GM12875 (cell line): ENCODE measurements at regions not wholly inside any gene's neighbourhood (a gene's known extent, or its start where the extent isn't known, plus 50 kb on each side); places are given as distances from the start of the nearest gene placed in this dataset.

Experiments
- H3K4me3 ChIP-seq: one replicate; pipeline ENCODE4 v1.5.1; 2011; ENCODE audit warnings: low read depth, low read length, control low read depth
- TF ChIP-seq, protein P1 (sequence below): IDR thresholded peaks from 2 replicates; pipeline ENCODE4 v1.5.1; 2011; ENCODE audit warnings: low read depth, mild to moderate bottlenecking, control low read depth, inconsistent platforms, low read length, moderate library complexity, borderline replicate concordance; ENCODE audit not compliant: insufficient read depth

DNA sequence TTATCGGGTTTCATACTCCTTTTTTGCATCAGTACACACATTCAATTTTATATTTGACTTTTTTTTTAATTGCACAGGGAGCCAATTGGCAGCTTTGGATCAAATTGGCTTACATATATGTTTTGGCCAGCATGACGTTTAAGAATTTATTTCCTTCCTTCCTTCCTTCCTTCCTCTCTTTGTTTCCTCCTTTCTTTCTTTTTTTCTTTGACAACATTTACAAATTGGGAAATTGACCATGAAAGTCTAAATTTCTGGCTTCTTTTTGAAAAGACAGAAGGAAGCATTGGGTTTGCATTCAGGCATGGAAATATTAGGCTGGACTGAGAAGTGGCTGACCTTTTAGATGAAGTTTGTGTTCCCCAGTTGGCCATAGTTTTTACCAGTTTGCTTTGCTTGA is 103.4 kb upstream of the IGSF10 start:
- H3K4me3 ChIP-seq, result no peak overlapping the region
- TF ChIP-seq, protein P1, sequence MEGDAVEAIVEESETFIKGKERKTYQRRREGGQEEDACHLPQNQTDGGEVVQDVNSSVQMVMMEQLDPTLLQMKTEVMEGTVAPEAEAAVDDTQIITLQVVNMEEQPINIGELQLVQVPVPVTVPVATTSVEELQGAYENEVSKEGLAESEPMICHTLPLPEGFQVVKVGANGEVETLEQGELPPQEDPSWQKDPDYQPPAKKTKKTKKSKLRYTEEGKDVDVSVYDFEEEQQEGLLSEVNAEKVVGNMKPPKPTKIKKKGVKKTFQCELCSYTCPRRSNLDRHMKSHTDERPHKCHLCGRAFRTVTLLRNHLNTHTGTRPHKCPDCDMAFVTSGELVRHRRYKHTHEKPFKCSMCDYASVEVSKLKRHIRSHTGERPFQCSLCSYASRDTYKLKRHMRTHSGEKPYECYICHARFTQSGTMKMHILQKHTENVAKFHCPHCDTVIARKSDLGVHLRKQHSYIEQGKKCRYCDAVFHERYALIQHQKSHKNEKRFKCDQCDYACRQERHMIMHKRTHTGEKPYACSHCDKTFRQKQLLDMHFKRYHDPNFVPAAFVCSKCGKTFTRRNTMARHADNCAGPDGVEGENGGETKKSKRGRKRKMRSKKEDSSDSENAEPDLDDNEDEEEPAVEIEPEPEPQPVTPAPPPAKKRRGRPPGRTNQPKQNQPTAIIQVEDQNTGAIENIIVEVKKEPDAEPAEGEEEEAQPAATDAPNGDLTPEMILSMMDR, result no peak

DNA sequence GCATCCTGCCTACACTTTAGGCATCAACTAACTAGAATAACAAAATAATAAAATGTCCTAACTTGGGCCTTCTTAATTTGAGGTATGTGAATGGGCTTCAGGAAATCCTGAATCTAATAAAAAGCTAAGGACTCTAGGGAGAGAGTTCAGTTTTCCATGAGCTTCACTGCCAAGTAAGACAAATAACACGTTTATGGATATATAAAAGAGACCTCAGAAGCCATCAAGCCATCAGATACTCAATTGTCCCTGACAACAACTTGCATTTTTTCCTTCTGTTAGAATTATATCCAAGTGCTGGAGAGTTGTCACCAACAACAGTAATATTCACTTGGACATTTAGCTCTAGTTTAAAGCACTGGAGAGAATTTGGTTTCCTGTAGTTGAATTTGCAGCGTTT is 102.4 kb upstream of the IGSF10 start:
- TF ChIP-seq, protein P1, result no peak
- H3K4me3 ChIP-seq, result no peak overlapping the region

DNA sequence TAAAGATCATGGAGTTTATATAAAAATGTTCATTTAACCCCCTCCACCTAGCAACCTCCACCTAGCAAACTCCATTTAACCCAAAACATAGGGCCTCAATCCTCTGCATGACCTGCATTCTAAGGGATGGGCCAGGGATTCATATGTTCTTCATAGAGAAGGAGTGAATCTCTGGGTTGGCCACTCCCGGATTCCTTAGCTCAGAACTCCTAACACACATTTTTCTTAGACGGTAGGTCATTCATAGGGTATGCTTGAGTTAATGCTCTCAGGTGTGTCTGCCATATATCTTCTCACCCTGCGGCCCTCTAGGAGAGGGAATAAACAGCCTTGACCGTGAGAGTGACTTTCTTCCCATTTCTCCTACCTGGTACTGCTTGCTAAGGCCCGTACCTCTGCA is 102.0 kb upstream of the IGSF10 start:
- TF ChIP-seq, protein P1, result no peak

DNA sequence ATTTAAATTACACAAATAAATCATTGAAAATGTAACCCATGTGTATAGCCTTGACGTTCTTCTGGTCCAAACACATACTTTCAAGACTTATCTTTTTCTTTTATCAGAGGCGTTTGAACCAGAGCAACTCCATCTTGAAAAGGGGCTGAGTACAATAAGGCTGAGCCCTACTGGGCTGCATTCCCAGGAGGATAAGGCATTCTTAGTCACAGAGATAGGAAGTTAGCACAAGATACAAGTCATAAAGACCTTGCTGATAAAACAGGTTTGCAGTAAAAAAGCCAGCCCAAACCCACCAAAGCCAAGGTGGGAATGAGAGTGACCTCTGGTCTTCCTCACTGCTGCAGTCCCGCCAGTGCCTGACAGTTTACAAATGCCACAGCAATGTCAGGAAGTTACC is 101.0 kb upstream of the IGSF10 start:
- H3K4me3 ChIP-seq, result no peak overlapping the region
- TF ChIP-seq, protein P1, result no peak

More for the DNA sequence above, 102.0 kb upstream of the IGSF10 start:
- no peak overlapping the region for H3K4me3 ChIP-seq

DNA sequence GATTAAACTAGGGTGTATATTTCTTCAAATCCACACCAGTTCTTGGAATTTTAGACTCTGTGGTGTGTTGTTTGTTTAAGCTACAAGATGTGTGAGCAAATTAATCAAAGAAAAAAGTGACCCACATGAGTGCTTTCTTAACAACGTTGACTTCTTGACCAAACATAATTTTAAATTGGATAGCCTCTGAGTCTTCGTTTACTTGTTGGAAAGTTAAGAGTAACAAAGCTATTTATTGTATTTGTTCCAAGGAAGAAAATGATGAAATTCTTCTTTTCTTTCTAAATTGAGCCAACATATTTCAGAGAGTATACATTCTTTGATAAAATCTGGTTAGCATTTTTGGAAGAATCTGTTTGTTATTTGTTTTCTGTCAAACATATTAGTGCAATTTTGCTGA is 99.9 kb upstream of the IGSF10 start:
- TF ChIP-seq, protein P1, result no peak
- H3K4me3 ChIP-seq, result no peak overlapping the region

DNA sequence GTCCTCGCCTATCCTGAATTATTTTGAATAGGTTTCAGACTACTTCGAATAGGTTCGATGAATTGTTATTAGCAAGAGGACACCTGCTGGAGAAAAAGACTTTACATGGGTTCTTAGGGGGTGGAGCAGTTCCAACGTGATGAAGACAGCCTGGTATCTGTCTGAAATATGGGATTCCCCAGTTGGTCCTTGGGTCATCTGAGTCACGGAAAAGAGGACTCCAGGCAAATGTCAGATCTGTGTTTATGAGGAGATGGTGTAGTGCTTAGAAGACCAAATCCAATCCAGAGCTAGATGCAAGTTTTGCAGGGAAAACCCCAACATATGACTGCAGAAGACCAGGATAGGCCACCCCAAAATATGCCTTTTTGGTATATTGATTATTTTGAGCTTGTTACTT is 98.9 kb upstream of the IGSF10 start:
- TF ChIP-seq, protein P1, result no peak
- no peak overlapping the region for H3K4me3 ChIP-seq

DNA sequence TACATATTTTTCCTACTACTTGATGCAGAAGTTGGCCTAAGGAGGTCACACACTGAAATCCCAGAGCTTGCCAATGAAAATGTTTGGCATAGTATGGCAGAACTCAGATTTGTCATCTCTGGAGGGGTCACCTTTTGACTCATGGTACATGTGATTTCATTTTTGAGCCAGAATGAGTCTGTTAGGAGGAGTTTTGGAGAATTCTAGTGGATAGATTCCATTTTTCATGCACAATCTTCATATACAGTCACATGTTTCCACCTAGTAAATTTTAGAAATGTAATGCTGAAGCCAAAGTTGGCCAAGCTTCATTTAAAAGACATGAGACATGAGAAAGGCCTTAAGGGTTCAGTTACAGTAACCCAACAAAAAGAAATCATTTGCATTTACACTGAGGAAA is 97.8 kb upstream of the IGSF10 start:
- no peak overlapping the region for H3K4me3 ChIP-seq
- TF ChIP-seq, protein P1, result no peak
